Stimulated activated naive CD4-positive, alpha-beta T cell treated with Interleukin-2 at 50 U/mL for 16 hours (primary cell): ENCODE measurements at regions not wholly inside any gene's neighbourhood (a gene's known extent, or its start where the extent isn't known, plus 50 kb on each side); places are given as distances from the start of the nearest gene placed in this dataset.
A peak's percentile ranks its signal among the peaks of the same experiment; 100 is the strongest.

Experiments
- DNase-seq: peaks from one replicate; lab custom pipeline; 2025; lab: John Stamatoyannopoulos, UW

DNA sequence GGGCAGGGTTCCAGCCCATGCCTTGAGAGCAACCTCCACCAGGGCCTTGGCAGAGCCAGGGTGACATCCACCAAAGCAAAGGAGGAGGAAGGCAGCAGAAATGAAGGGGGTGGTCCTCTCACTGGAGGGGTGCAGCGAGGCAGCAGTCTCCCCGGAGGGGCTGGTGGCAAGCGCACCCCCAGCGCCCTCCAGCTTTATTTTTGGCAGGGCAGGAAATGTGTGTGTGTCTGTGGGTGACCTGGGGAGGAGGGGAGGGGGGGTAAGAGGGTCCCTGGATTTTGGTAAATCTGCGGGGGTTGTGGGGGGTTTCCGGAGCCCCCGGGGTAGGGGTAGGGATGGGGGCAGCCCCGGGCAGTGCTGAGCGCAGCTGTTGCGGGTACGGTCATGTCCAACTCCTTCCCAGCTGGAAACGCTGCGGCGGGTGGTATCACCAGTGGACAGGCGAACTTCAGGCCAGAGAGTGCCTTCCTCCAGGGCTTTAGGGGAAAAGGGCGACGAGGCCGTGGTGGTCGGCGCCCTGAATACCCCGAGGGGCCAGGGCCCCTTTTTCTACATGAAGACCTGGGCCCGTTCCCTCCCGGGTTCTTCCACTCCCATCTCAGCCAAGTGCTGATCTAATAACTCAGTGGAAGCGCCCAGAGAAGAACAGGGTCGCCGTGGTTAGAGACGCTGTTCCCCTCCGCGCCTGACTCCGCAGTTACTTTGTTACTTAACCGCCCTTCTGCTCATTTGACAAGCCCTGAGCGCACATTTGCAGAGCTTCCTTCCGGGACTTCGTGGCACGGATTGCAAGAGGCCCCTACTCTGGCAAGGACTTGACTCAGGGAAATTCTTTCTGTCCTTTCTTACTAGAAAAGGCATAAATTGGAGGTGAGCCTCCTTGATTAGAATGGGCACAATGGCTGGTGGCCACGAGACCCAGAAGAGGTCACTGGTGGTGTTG, 55.2 kb downstream of the FOS start:
- DNase-seq: peak; percentile 15

- DNase-seq: no peak
Measured at GRCh38 chr14:75334549-75335051, 56.0 kb downstream of the FOS start.

DNA sequence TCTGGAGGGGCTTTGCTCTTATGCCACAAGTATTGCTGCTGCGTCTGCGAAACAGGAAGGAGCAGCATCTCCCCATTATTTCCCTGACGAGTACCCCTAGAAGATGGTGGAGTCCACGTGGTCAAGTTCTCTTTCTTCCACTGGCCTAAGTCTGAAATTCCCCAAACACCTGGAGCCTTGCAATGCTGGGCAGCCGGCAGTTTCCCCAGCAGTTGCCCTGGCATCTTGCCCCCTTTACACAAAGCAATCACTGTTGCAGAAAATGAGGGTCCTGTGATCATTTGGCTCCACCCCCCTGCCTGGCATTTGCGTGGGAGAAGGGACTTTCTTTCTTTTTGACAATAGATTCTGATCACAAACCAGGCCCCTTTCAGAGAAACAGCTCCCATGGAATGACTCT, 56.9 kb downstream of the FOS start:
- no peak for DNase-seq

DNA sequence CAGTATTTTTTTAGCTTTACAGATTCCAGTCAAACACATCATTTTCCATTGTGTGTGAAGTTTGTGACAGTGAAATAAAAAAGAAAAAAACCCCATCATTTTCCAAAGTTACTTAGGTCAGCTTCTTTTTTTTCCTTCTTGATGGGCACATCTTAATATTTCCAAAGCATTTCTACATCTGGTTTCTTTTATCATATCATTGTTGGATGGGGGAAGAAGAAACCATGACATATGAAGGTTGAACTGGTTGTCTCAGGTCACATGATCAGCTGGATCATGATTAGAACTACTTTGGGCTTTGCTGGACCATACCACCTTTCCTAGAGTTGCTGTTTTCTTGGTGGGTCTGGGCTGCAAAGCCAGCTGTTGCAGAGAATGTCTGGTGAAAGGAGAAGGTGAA, 59.8 kb downstream of the FOS start:
- DNase-seq: no peak

DNA sequence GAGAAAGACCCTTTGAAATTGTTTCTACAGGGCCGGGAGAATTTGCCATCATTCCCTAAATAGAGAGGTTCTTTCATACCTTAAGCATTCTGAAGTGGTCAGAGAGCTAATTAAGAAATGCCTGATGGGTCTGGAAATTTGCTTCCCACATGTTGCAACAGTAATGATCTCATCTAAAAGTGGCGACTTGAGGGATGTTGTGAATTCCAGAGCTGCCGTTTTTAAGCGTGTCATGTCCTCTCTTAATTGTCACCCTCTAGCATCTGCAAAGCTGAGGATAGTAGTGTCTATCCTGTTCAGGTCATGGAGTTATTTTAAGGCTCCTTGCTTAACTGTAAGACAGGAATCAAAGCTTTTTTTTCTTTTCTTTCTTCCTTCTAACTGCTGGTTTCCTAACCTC, 60.4 kb downstream of the FOS start:
- DNase-seq: no peak

- no peak for DNase-seq
Measured at GRCh38 chr14:75340921-75341320, 62.3 kb downstream of the FOS start.

GRCh38 chr14:75341620-75342019, 63.0 kb downstream of the FOS start:
- no peak for DNase-seq

DNA sequence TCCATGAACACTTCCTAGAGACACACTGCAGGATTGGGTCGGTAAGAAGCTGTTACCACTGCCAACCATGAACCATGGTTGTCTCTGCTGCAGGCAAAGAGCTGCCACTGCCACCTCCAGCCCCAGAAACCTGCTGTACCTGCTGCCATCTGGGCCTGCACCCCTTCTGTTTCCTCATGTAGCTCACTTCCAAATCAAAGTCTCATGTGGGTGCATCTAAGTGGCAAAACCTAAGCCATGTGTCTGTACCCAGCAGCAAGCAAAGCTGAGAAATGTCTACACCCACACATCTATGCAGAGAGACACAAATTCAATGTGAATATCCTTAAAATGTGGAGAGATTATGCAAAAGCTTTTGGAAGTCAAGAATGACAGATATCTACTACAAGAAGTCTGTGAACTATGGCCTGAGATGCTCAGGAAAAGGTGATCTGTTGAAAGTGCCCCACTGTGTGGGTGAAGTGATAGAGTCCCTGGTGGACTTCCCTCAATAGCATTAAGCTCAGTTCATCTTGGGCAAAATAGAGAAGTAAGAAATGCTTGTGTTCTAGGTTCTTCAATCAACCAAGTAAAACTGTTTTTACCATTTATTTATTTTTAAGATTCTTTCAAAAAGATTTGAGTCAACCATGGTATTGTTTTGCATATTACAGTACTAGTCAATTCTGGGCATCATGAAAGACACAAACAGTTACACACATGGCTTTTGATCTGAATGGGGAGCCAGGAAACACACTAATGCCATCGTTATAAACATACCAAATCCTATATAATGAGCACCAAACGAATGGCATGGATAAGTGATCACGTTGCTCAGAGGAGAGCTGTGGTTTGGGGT, 64.4 kb downstream of the FOS start:
- no peak for DNase-seq

GRCh38 chr14:75343911-75344310, 65.3 kb downstream of the FOS start:
- no peak for DNase-seq

DNA sequence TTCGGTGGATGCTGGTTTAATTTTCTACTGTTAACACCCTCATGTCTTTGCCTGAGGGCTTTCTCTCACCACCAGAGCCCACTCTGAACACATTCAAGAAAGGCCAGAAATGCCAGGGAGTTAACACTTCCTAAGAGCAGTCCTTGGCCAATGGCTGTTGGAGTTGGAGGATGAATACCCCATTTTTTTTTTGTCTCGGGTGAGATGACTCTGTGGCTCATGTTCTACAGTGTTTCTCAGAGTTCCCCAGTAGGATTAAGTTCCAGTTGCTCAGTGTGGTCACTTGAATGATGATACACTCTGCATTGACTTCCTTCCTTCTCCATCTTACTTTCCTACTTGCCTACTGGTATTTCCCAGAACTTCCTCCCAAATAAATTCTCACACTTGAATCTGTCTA, 65.8 kb downstream of the FOS start:
- no peak for DNase-seq

DNA sequence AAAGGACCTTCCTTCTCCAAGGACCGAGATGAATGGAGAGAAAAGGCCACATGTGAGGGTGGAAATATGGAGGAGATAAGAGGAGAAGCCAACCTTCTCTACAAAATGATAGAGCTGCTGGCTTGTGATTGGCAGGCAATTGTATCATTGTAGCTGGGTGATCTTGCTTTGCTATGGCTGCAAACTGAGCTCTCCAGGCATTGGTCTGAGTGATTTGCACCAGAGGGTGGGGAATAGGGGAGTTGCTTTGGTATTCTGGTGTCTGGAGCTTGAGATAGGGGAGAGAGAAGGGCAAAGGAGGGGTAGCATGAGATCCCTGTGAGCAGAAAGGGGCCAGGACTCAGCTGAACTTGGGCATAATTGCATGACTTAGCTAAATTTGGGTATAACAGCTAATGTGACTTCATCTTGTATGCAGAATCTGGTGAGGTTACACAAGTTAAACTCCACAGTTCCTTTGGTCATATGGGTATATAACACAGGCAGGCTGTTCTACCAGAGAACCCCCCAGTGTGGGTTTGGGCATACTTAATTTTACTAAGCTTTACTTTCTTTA, 72.0 kb downstream of the FOS start:
- no peak for DNase-seq

DNA sequence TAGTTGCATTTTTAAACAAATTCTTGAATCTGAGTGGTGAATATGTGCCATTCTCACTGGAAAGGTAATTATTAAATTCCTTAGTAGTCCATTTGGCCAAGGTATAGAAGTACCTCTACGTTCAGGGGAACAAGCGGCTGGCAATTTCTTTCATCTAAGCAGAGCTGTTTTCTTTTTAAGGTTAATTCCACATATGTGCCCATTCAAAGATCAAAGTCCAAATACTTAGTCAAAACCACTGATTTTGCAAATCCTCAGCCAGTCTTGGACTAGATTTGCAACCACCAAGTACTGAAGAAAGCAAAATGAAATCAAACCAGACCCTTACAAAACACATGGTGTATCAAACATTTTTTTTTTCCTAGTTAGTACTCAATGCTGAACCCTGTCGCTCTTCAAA, 68.7 kb upstream of the JDP2 start:
- no peak for DNase-seq

DNA sequence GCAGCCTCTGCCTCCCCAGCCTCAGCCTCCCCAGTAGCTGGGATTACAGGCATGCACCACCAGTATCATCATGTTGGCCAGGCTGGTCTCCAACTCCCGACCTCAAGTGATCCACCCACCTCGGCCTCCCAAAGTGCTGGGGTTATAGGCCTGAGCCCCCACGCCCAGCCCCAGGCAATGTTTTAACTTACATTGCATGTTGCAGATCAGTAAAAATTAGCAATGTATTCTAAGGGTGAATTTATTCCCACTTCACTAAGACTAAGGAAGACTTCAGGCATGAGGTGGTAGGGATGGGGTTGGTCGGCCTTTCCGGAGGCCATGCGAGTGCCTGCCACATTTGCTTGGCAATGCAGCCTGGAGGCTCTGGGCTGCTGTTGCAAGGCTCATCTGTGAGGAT, 66.8 kb upstream of the JDP2 start:
- no peak for DNase-seq

DNA sequence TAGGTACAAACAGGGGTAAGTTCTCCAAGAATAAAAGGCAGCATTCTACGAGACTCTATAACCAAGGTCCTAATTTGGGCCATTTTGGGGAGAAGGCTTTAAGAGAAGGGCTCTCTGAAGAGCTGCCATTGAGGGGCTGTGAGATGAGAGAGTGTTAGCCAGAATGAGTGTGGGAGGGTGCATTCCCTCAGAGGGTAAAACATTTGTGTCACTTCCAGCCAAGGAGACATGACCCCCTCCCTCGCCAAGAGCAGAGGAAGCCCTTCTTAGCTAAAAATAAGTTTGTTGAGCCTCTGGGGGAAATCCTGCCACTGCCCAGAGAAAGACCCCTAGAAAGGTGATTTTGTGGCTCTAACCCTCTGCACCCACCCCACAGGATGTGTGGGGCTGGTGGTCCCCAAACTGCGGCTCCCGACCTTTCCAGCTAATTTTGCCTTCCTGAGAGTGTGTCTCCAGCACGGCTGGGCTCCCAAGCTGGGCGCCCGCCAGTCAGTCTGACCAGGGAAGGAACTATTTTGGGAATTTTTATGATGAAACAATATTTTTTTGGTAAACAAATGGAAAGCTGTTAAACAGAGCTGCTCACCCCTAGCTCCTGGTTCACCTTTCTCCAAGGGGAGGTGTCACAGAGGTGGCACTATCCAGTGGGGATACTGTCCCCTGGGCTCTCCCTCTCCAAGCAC, 65.9 kb upstream of the JDP2 start:
- no peak for DNase-seq

GRCh38 chr14:75363130-75363529, 64.7 kb upstream of the JDP2 start:
- no peak for DNase-seq

DNA sequence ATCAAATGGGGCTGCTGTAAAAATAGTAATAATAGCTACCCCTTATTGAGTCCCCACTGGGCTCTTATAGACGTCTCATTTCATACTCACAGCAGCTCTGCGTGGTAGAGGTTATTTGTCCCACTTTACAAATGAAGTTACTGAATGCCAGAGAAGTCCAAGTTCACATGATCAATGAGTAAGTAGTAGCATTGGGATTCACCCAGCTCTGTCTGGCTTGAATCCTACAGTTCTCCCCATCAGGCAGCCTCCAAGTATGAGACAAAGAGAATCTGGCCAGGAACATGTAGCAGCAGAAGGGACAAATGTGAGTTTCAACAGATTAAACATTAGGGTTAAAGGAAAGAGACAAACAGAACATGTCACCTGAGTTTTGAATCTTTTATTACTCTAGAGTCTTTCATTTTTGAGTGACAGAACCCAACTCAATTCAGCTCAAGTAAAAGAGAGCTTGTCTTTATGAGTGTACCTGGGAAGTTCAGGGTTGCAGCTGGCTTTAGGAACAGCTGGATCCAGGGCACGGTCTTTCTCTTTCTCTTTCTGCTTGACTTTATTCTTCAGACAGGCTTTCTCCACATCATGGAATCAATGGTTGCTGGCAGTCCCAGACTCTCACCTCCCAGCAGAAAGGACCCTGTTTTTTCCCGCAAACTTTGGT, 64.1 kb upstream of the JDP2 start:
- no peak for DNase-seq

DNA sequence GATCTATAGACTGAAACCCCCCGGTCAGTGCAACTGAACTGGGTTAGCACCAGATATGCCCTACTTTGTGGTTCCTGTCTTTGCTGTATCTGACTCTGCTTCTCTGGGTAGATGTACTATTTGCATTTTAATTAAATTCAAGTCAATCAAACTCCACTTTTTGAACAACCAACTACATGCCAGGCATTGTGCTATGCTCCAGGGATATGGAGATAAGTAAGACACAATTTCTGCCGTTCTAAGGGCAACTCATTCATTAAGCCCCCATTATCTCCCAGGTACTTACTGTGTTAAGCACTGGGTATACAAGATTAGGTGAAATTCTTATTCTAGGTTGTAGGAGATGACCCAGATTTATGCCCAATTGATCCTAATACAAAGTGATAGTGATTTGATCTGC, 62.7 kb upstream of the JDP2 start:
- no peak for DNase-seq

DNA sequence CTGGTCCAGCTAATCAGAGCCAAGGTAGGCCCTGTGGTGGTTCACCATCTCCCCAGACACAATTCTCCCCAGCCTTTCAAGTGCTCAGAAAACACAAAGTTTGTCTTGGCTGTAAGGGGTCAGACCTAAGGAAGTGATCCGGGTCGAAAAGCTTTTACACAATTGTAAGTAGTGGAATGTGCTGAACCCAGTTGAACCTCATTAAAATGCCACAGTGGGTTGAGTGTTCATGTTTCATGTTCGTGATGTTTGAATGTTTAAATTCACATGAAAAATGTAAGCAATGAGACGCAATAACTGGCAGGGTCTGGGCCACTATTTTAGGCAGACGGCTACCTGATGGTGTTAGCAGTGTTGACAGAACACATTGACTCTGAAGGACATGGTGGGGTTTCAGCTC, 60.9 kb upstream of the JDP2 start:
- no peak for DNase-seq

- no peak for DNase-seq
Measured at GRCh38 chr14:75368333-75368732, 59.5 kb upstream of the JDP2 start.

DNA sequence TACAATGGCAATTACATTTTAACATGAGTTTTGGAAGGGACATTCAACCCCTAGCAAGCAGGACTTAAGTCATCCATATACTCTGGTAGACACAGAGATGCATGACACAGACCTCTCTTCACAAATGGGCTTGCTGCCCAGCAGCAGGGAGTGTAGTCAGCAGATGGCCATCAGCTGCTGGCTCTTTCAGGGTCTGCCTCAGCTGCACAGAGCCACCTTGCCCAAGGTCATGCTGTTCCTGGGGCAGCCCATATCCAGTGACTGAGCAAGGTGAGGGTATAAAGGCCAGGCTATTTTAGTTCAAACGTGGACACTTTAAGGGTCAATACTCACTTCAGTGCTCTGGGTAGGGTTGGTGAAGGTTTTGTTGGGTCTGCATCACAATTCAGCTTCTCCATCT, 58.3 kb upstream of the JDP2 start:
- no peak for DNase-seq

- no peak for DNase-seq
Measured at GRCh38 chr14:75370416-75371205, 57.2 kb upstream of the JDP2 start.
